Uterus (tissue), 3 donors: ENCODE measurements at regions not wholly inside any gene's neighbourhood (a gene's known extent, or its start where the extent isn't known, plus 50 kb on each side); places are given as distances from the start of the nearest gene placed in this dataset.

Experiments used
- DNase-seq, 2 donors: peaks; one replicate each; pipeline ENCODE4 v3.0.0-alpha.2; 2019 to 2020
- H3K27ac ChIP-seq, 2 donors: fragments of 200-600 bp; sonication (generic); 1 replicate in 1 of 2; 2 replicates in 1 of 2; pipeline ENCODE4 v1.5.1; 2016 to 2018
- H3K27me3 ChIP-seq, 2 donors: fragments of 200-600 bp; sonication (generic); one replicate each; pipeline ENCODE4 v1.5.1; 2018 to 2019; ENCODE audit warnings: control low read depth in 1 of 2
- H3K36me3 ChIP-seq, 2 donors: fragments of 200-600 bp; sonication (generic); one replicate each; pipeline ENCODE4 v1.5.1; 2019; ENCODE audit warnings: control low read depth in 1 of 2
- H3K4me1 ChIP-seq, 2 donors: fragments of 200-600 bp; sonication (generic); one replicate each; pipeline ENCODE4 v1.5.1; 2018 to 2019; ENCODE audit warnings: control low read depth in 1 of 2
- H3K4me3 ChIP-seq, 2 donors: fragments of 200-600 bp; sonication (generic); 1 replicate in 1 of 2; 2 replicates in 1 of 2; pipeline ENCODE4 v1.5.1; 2018 to 2019; ENCODE audit warnings: mild to moderate bottlenecking in 1 of 2
- H3K9me3 ChIP-seq, 2 donors: fragments of 200-600 bp; sonication (generic); one replicate each; pipeline ENCODE4 v1.5.1; 2019; ENCODE audit warnings: control low read depth in 1 of 2
- CTCF ChIP-seq, 4 experiments: fragments of 200-600 bp in 2 of 4; fragments of 450-650 bp in 2 of 4; sonication (generic) in 2 of 4; IDR thresholded peaks; one replicate each; pipeline ENCODE4 v1.5.1; 2016 to 2019; ENCODE audit warnings: antibody characterized with exemption in 4 of 4, mild to moderate bottlenecking in 2 of 4, moderate library complexity in 1 of 4
- POLR2A ChIP-seq, 2 donors: fragments of 450-650 bp; IDR thresholded peaks; one replicate each; pipeline ENCODE4 v1.6.1; 2016; ENCODE audit warnings: antibody characterized with exemption in 2 of 2, mild to moderate bottlenecking in 1 of 2, moderate library complexity in 1 of 2
- intact Hi-C: fragments of 100-400 bp; cut with DNase I; formaldehyde crosslinking; loops from one replicate; pipeline ENCODE4 v1.15.1; 2023; ENCODE audit warnings: low total_unique reads
- donor health status: DM: yes; HTN: yes; CAD: no.

- DNase-seq: no peak
- intact Hi-C loops: no loop called here
- Histone ChIP-seq H3K4me3 (no peak overlapping the region), H3K9me3 (no peaks in the 10 kb centered on the region), H3K27ac (no peak overlapping the region), H3K36me3 (no peaks in the 10 kb centered on the region), H3K27me3 (no peaks in the 10 kb centered on the region), H3K4me1 (no peaks in the 10 kb centered on the region)
- TF ChIP-seq CTCF (IDR thresholded peaks at IDR 0.05) (no peak), POLR2A (IDR thresholded peaks at IDR 0.05) (no peak)
Measured at GRCh38 chr6:139823808-139824126, 449.3 kb upstream of the CITED2 start.

- intact Hi-C loops: no loop called here
- H3K4me1 ChIP-seq: no peaks in the 10 kb centered on the region
- no peaks in the 10 kb centered on the region for H3K27me3 ChIP-seq
- TF ChIP-seq CTCF (IDR thresholded peaks at IDR 0.05) (no peak), POLR2A (IDR thresholded peaks at IDR 0.05) (no peak)
- H3K36me3 ChIP-seq: no peaks in the 10 kb centered on the region
- no peaks in the 10 kb centered on the region for H3K9me3 ChIP-seq
- no peak for DNase-seq
- H3K4me3 ChIP-seq: no peak overlapping the region
- H3K27ac ChIP-seq: no peak overlapping the region
Measured at GRCh38 chr6:139823099-139823807, 448.8 kb upstream of the CITED2 start.

- H3K4me3 ChIP-seq: no peak overlapping the region
- DNase-seq: no peak
- no peaks in the 10 kb centered on the region for H3K27me3 ChIP-seq
- no peaks in the 10 kb centered on the region for H3K9me3 ChIP-seq
- TF ChIP-seq CTCF (IDR thresholded peaks at IDR 0.05) (no peak), POLR2A (IDR thresholded peaks at IDR 0.05) (no peak)
- H3K36me3 ChIP-seq: no peaks in the 10 kb centered on the region
- no peaks in the 10 kb centered on the region for H3K4me1 ChIP-seq
- intact Hi-C loops: no loop called here
- H3K27ac ChIP-seq: no peak overlapping the region
Measured at GRCh38 chr6:139821676-139822223, 447.3 kb upstream of the CITED2 start.

- intact Hi-C loops: no loop called here
Measured at GRCh38 chr6:139820210-139820609, 445.8 kb upstream of the CITED2 start.

More at GRCh38 chr6:139820210-139820609, 445.8 kb upstream of the CITED2 start:
- H3K4me1 ChIP-seq: no peaks in the 10 kb centered on the region
- no peak for DNase-seq
- H3K27me3 ChIP-seq: no peaks in the 10 kb centered on the region
- TF ChIP-seq CTCF (IDR thresholded peaks at IDR 0.05): no peak
- no peak for TF ChIP-seq POLR2A (IDR thresholded peaks at IDR 0.05)
- no peaks in the 10 kb centered on the region for H3K36me3 ChIP-seq
- H3K27ac ChIP-seq: peak overlapping the region; percentile 13 to 34
- H3K4me3 ChIP-seq: no peak overlapping the region
- no peaks in the 10 kb centered on the region for H3K9me3 ChIP-seq
